DND-41 (cell line): ENCODE measurements at regions not wholly inside any gene's neighbourhood (a gene's known extent, or its start where the extent isn't known, plus 50 kb on each side); places are given as distances from the start of the nearest gene placed in this dataset.
"Not testable (repeated sequence)": the region's sequence is repeated elsewhere in the genome, so short reads cannot be mapped to it uniquely, and the experiment has no call there.

Experiments
- ATAC-seq: fragments of 200-7000 bp; cut with Tn5 transposase; 3 replicates; pipeline ENCODE4 v1.9.1; 2021; ENCODE audit warnings: low read depth; ENCODE audit not compliant: insufficient read depth
- DNase-seq: peaks from one replicate; pipeline ENCODE4 v3.0.0-alpha.2; 2020
- H2AFZ ChIP-seq: 2 replicates; pipeline ENCODE4 v1.6.0; 2012; ENCODE audit warnings: low read depth, low read length
- H3K27ac ChIP-seq: 2 replicates; pipeline ENCODE4 v1.5.1; 2012; ENCODE audit warnings: low read length, inconsistent platforms
- H3K27me3 ChIP-seq: fragments of 200-600 bp; sonication (generic); 2 replicates; pipeline ENCODE4 v1.6.0; 2012; ENCODE audit warnings: low read length, mild to moderate bottlenecking, inconsistent platforms; ENCODE audit not compliant: insufficient read depth, poor library complexity
- H3K36me3 ChIP-seq: 2 replicates; pipeline ENCODE4 v1.5.1; 2012; ENCODE audit warnings: low read length, inconsistent platforms; ENCODE audit not compliant: insufficient read depth
- H3K4me1 ChIP-seq: 2 replicates; pipeline ENCODE4 v1.5.1; 2012; ENCODE audit warnings: mild to moderate bottlenecking, low read length; ENCODE audit not compliant: insufficient read depth
- H3K4me2 ChIP-seq: 2 replicates; pipeline ENCODE4 v1.6.0; 2012; ENCODE audit warnings: mild to moderate bottlenecking, moderate library complexity, low read length, inconsistent platforms; ENCODE audit not compliant: insufficient read depth
- H3K4me3 ChIP-seq, 2 experiments: fragments of 200-600 bp in 1 of 2; shearing (Covaris generic) in 1 of 2; 2 replicates each; pipeline ENCODE4 v1.5.1; 2012 to 2016; ENCODE audit warnings: inconsistent platforms in 2 of 2, low read length in 2 of 2, mild to moderate bottlenecking in 2 of 2, low read depth in 1 of 2, moderate library complexity in 1 of 2
- H3K79me2 ChIP-seq: 2 replicates; pipeline ENCODE4 v1.6.0; 2012; ENCODE audit warnings: low read length, inconsistent platforms; ENCODE audit not compliant: insufficient read depth
- H3K9ac ChIP-seq: 2 replicates; pipeline ENCODE4 v1.6.0; 2012; ENCODE audit warnings: low read depth, mild to moderate bottlenecking, inconsistent platforms, low read length, moderate library complexity
- H3K9me3 ChIP-seq: 2 replicates; pipeline ENCODE4 v1.5.1; 2012; ENCODE audit warnings: low read length, moderate library complexity, mild to moderate bottlenecking, inconsistent platforms; ENCODE audit not compliant: insufficient read depth, severe bottlenecking
- H4K20me1 ChIP-seq: 2 replicates; pipeline ENCODE4 v1.6.0; 2012; ENCODE audit warnings: low read length; ENCODE audit not compliant: insufficient read depth
- CTCF ChIP-seq: IDR thresholded peaks from 2 replicates; pipeline ENCODE4 v1.5.1; 2012; ENCODE audit warnings: borderline replicate concordance, low read length, moderate library complexity, mild to moderate bottlenecking; ENCODE audit not compliant: poor library complexity, severe bottlenecking; ENCODE audit errors: extremely low read depth
- EZH2 ChIP-seq: IDR thresholded peaks from 3 replicates; pipeline ENCODE4 v1.6.1; 2012; ENCODE audit warnings: borderline replicate concordance, low read depth, mild to moderate bottlenecking, moderate library complexity, low read length, inconsistent platforms; ENCODE audit not compliant: severe bottlenecking

- Histone ChIP-seq H2AFZ (no peak overlapping the region), H3K4me3 (no peak overlapping the region), H4K20me1 (no peaks in the 10 kb centered on the region), H3K9ac (no peak overlapping the region), H3K27ac (no peak overlapping the region), H3K79me2 (no peaks in the 10 kb centered on the region), H3K9me3 (no peaks in the 10 kb centered on the region), H3K4me2 (no peak overlapping the region), H3K4me1 (no peaks in the 10 kb centered on the region), H3K36me3 (no peaks in the 10 kb centered on the region), H3K27me3 (peaks cover 12% of the 10 kb centered on the region)
- ATAC-seq (no peak), DNase-seq (no peak)
- no peak for TF ChIP-seq CTCF
- TF ChIP-seq EZH2 = no peak
Measured at GRCh38 chr11:134957540-134958335, 545.7 kb upstream of the B3GAT1 start.

- Histone ChIP-seq H3K27ac (no peak overlapping the region), H3K4me3 (no peak overlapping the region), H3K79me2 (no peaks in the 10 kb centered on the region), H3K4me2 (no peak overlapping the region), H4K20me1 (no peaks in the 10 kb centered on the region), H2AFZ (no peak overlapping the region), H3K9ac (no peak overlapping the region), H3K27me3 (peaks cover 12% of the 10 kb centered on the region), H3K4me1 (no peaks in the 10 kb centered on the region), H3K9me3 (no peaks in the 10 kb centered on the region), H3K36me3 (no peaks in the 10 kb centered on the region)
- ATAC-seq (no peak), DNase-seq (no peak)
- no peak for TF ChIP-seq CTCF
Measured at GRCh38 chr11:134956450-134957210, 544.6 kb upstream of the B3GAT1 start.

GRCh38 chr11:134955970-134956369 lies 543.9 kb upstream of the B3GAT1 start:
- not testable (repeated sequence) for H2AFZ ChIP-seq, H3K4me1 ChIP-seq, H3K36me3 ChIP-seq, H3K79me2 ChIP-seq, H4K20me1 ChIP-seq, DNase-seq, H3K9me3 ChIP-seq, H3K27ac ChIP-seq, H3K4me3 ChIP-seq, H3K4me2 ChIP-seq, ATAC-seq, H3K9ac ChIP-seq
- H3K27me3 ChIP-seq = peaks cover 12% of the 10 kb centered on the region

- ATAC-seq = no peak
- TF ChIP-seq EZH2 (no peak), CTCF (no peak)
Measured at GRCh38 chr11:134955281-134955680, 543.2 kb upstream of the B3GAT1 start.

GRCh38 chr11:134954456-134954855 lies 542.4 kb upstream of the B3GAT1 start:
- H3K27ac ChIP-seq, H3K9ac ChIP-seq, H3K9me3 ChIP-seq, ATAC-seq, H3K79me2 ChIP-seq, H3K36me3 ChIP-seq, H3K4me1 ChIP-seq, H4K20me1 ChIP-seq, H3K4me3 ChIP-seq, H2AFZ ChIP-seq, H3K4me2 ChIP-seq, DNase-seq: not testable (repeated sequence)
- peaks cover 15% of the 10 kb centered on the region for H3K27me3 ChIP-seq

More at GRCh38 chr11:134955281-134955680, 543.2 kb upstream of the B3GAT1 start:
- H3K9ac ChIP-seq = no peak overlapping the region
- H3K27ac ChIP-seq = no peak overlapping the region
- no peaks in the 10 kb centered on the region for H3K79me2 ChIP-seq
- H3K4me1 ChIP-seq = no peaks in the 10 kb centered on the region
- no peaks in the 10 kb centered on the region for H3K36me3 ChIP-seq
- DNase-seq = no peak
- H3K9me3 ChIP-seq = no peaks in the 10 kb centered on the region
- no peaks in the 10 kb centered on the region for H4K20me1 ChIP-seq
- H3K4me3 ChIP-seq = no peak overlapping the region
- no peak overlapping the region for H2AFZ ChIP-seq
- no peak overlapping the region for H3K4me2 ChIP-seq
- peaks cover 15% of the 10 kb centered on the region for H3K27me3 ChIP-seq
